HG03039 (cell line): ENCODE measurements at regions not wholly inside any gene's neighbourhood (a gene's known extent, or its start where the extent isn't known, plus 50 kb on each side); places are given as distances from the start of the nearest gene placed in this dataset.

ENCODE experiments used
- ATAC-seq: cut with Tn5 transposase; IDR thresholded peaks from one replicate; pipeline ENCODE4 v1.9.1; 2021; ENCODE audit warnings: mild to moderate bottlenecking, moderate library complexity; ENCODE audit not compliant: unreplicated experiment

DNA sequence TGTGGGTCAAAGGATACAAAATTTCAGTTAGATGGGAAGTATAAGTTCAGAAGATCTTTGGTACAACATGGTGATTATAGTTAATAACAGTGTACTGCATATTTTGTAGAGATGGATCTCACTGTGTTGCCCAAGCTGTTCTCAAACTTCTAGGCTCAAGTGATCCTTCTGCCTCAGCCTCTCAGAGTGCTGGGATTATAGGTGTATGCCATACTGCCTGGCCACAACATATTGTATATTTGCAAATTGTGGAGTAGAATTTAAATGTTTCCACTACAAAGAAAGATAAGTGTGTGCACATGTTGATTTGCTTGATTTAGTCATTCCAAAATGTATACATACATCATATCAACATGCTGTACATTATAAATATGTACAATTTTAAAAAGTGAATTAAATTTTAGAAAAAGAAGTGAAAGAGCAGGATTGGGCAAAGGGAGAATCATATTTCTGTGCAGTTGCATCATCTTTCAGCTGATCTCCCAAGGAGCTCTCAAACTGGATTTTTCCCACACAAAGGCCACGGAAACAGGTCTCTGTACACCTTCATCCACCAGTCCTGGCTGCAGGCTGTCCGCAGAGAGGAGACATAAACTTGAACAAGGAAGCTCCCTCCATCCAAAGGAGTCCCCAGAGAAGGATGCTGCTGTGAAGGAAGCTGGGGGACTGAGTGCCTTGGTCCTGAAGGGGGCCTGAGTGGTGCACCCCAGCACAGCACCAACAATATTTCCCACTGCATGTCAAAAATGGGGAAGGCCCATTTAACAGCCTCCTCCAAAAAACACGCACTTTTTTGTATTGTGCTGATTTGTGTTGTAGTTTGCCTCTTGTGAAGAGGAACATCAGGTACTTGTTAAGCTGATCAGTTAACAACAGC lies 217.1 kb upstream of the GHITM start:
- ATAC-seq: no peak

DNA sequence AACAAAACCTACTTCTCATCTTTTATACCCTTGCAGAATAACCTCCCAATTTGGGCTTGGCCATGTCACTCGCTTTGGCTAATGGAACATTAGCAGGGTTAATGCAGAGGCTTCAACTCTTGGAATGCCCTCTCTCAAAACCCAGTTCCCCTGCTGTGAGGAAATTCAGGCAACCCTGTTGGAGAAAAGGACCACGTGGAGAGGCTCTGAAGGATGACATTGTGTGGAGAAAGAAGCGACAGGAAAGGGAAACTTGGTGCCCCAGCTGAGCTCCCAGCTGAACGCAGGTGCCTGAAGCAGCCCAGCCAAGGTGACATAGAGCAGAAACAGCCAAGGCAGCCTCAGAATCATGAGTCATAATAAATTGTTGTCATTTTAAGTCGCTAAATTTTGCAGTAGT lies 214.2 kb upstream of the GHITM start:
- no peak for ATAC-seq

DNA sequence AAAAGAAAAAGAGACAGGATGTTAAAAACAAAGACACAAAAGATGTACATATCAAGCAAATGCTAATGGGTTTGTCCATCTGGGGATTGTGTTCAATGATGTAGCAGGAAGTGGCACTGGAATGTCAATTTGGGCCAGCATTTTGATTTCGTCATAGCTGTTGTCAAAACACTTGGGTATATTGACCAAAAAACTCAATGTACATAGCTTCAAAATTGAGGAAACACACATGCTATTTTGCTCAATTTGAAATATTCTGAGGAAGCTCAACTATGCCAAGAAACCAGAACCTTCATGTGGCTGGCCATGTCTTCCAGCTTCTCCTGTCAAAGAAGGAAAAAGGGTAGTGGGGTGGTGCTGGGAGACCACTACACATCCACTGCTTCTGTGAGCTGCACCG lies 212.7 kb upstream of the GHITM start:
- ATAC-seq: no peak

DNA sequence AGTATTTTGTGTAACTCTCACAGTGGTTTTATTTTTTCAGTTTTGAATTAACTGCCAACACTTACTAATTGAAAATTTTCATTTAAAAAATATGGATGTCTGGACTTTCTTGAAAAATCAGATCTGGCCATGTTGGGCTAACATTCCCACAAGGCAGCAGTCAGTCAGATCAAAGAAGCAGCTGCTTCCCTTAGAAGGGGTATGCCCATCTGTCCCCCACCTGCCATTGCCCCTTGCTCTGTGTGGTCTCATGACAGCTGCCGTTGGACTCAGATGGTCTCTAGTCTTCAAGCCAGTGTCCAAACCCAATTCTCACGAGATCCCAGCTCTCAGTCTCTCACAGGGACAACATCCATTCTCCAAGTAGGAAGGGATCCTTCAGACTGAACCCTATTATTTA lies 212.1 kb upstream of the GHITM start:
- ATAC-seq: no peak

DNA sequence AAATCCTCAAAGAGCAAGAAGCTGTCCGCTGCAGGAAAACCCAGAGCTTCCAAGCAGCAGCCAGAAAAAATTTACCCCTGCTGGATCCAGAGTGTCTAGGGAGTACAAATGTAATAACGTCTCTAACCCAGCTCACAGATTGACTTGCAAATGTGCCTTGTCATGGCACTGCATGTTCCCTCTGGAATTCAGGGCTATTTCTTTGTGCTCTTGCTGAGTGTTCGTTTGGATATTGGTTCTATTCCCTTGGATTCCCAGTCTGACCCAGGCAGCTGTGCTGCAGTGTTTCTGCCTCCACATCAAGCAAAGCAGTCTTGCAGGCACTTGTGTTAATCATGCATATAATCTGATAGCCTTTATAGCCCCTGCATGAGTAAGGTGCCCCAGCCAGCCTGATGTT lies 209.9 kb upstream of the GHITM start:
- no peak for ATAC-seq

DNA sequence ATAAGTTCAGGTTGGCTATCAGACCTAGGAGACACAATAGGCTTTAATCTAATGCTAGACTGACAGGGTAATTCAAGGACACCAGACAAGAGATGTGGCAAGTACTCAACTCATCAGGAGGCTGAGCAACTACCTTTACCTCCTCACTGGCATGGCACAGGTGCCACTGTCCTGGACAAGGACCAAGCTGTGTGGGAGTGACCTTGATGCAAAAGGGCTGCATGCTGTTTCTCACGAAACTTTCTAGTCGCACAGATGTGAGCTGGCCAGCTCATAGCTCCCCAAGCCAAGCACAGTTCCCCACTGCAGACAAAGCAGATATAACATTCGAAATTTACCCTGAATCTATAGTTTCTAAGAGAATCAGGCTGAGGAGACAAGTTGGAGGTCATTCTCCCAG lies 207.6 kb upstream of the GHITM start:
- no peak for ATAC-seq

DNA sequence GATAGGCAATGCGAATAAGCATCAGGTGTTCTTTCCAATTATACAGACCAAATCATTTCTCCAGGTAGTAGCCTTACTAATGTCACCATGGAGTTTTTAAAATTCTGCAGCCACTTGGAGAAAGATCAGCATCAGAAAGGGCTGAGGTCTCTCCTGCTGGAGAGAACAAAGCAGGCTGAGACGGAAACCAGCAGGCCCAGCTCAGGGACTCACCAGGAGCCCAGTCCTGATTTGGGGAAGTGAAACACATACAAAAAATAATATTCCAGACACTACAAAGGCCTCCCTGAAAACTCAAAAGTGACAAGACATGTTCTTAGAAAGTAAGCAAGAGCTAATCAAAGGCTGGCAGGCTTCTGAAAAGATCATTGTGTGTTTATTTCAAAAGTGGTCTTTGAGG lies 207.1 kb upstream of the GHITM start:
- no peak for ATAC-seq

DNA sequence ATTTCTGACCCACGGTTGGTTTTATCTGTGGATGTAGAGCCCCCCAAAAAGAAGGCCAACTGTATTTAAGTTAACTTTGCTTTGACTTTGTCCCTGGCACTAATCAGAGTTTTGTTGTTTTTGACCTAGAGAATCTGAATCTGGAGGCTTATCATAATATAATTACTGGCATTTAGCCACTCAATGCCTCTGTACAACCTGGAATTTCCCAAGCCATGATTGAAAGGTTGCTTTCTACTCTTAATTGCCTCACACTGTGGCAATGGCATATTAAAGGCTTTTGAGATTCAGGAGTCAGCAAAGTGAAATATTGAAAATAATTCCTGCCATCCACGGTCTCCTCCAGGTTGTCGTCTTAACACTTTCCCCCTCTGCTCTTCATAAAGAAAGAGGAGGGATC lies 205.2 kb upstream of the GHITM start:
- ATAC-seq: no peak

DNA sequence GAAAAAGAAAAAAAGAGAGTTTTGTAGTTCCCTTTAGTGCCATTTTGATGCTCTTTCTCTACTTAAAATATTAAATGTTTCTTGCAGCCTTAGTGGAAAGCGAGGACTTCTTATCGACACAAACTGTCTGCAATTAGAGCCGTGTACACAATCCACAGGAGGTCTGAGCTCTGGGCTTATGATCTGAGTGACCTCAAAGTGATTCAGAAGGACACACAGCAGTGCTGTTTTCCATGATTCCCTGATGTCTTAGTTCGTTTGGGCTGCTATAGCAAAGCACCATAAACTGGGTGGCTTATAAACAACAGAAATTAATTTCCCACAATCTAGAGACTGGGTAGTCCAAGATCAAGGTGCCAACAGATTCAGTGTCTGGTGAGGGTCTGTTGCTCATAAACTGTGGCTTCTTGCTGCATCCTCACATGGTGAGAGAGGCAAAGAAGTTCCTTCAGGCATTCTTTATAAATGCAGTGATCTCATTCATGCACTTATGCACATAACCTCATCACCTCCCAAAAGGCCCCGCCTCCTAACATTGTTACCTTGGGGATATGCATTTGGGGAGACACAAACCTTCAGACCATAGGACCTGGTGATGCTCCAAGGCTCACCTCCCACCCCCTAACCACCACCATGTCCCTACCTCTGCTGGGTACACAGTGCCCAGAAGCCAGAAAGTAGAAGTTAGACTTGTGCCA lies 204.5 kb upstream of the GHITM start:
- ATAC-seq: no peak

DNA sequence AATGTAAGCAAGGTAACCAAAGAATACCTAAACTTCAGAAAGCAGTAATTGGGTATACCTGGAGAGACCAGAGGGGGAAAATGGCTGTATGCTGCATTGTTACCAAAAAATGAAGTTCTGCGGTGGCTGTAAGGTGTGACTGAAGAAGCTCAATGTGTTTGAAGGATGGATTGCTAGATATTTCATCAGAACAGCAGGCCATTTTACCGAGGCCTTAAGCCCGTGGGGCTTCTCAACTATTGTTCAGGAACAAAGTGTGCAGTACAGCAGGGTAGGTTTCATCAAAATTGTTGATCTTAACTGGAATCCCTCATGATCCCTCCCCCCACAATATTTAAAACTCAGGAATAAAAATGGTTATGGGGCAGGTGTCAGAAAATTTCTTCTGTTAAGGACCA lies 204.0 kb upstream of the GHITM start:
- no peak for ATAC-seq

DNA sequence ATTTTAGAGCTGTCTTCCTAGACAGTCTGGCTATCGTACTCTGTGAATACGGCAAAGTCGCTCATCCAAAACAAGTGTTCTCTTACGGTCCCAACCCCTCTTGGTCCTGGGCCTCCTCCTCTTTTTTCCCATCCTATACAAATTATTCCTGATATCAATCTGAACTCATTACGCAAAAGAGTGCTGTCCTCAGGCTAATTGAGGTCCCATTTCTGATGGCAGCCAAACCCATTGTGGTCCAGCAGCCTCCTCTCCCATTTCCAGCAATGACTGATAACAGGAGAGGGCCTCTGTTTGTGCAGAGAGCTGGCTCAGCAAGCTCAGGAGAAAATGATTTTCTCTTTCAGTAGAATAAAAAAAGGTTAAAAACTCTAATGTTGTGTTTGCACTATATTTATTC lies 203.4 kb upstream of the GHITM start:
- ATAC-seq: no peak

DNA sequence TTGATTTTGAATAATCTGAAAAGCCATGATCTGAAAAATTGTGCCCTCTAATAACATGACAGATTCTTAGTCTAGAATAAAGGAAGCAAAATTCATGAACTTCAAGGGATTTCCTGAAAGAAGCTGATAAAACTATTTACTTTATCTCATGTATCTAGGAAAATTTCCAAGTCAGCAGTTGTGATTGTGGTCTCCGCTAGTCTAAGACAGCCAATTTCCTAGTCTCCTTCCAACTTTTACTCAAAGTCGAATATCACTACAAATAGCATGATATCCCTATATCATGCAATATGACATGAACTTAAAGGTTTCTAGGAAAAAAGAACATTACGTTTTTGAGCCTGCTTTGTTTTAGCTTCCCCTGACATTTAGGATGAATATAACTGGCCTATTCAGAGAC lies 202.1 kb upstream of the GHITM start:
- no peak for ATAC-seq

DNA sequence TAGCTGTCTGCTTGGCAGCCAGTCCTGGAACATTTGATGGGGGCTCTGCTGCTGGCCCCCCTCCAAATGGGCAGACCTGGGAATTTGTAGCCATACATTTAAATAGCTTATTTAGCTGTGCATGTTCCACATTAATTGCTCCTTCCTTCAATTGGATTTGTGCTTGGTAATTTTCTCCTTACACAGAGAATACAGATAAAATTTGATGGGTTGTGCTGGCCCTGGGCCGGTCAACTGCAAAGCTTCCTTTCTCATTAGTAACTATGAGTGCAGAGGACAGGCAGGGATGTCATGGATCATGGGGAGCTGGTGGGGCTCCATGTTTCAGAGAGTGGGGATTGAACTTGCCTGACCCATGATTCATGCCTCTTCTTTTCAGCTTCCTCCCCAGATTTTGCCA lies 201.5 kb upstream of the GHITM start:
- no peak for ATAC-seq

DNA sequence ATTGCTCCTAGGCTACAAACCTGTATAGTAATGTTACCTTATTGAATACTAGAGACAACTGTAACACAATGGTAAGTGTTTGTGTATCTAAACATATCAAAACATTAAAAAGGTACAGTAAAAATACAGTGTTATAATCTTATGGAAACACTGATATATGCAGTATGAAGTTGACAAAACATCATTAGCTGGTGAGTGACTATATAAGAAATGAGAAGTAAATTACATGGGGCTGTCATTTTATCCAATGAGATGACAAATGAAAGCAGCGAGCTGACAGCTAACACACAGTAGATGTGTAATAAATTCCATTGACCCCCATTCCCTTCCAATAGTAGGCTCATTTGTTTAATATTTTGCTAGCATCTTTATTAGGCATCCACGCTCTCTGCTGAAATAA lies 198.1 kb upstream of the GHITM start:
- ATAC-seq: no peak

DNA sequence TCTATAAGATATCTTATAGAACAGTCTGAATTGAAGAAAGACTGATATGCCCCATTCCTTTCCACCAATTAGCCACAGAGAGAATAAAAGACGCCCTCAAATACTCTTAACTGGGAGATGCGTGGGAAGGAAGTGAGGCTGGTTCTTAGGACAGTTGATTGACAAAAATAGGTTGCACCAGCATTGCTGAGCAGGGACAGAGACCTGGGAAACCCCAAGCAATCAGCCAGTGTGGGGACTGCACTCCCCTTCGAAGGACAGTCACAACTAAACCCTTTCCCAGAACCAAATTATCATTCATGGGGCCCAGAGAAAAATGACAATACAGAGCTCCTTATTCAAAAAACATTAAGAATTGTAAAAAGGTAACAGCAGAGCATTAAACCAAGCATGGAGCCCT lies 196.9 kb upstream of the GHITM start:
- no peak for ATAC-seq

DNA sequence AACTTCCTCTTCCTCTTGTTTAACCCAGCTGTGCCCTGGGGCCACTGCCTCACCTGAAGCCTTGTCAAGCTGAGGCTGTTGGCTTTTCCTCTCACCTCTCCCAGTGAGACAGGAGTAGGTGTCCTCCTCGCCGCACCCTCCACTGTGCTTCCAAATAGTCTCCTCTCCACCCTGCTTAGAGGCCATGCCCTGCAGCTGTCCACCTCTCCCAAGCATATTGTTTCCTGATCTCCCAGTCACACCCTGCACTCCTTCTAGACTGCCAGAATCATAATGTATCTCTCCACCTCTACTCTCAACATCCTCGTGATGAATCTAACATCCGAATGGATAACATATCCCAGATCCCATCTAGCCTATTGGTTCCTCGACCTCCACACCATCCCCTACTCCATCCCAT lies 196.3 kb upstream of the GHITM start:
- ATAC-seq: no peak

DNA sequence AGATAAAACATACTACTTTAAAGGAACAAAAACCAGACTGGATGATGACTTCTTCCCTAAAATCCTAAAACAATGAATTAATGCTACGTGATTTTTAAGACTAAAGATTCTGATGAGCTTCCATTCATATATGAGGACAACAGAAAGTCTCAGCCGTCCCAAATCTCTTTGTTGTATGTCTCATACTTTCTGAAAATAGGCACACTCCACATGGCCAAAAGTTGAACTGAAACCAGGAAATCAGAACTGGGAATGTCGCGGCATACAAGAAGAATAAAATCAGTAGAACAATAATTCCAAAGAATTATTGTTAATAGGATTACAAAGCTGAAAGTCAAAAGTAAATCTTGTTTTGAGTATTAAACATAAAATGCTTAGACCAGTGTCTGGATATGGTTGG lies 195.4 kb upstream of the GHITM start:
- ATAC-seq: no peak

DNA sequence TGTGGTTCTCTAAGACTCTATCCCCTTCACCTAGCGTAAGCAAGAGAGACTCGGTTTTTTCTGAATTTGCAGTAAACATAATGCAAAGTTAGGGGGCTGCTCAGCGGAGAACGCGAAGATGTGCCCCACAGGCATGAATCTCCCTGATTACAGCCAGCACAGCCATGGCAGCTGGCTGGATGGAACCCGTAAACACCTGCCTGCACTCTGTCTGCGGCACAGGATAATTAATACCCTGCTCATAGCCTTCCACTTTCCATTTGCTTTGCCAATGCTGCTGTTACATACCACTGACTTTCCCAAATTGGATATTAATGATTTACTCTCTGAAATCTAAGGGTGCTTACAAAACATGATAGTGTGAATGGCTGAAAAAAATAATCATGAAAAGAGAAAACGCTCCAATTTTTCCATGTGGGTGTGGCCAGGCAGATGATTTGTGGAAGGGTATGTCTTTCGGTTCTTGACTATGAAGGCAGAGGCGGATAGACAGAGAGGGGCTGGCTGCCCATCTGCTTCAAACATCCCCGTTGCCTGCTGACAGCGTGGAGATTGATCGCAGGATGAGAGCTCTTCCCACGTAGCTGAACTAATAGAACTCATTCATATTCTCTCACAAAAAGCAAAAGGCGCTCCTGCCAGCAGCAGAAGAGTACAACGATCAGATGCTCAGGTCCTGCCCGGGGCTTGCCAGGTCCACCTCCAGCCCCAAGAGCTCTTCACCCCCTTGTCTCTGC lies 193.2 kb upstream of the GHITM start:
- ATAC-seq: no peak

DNA sequence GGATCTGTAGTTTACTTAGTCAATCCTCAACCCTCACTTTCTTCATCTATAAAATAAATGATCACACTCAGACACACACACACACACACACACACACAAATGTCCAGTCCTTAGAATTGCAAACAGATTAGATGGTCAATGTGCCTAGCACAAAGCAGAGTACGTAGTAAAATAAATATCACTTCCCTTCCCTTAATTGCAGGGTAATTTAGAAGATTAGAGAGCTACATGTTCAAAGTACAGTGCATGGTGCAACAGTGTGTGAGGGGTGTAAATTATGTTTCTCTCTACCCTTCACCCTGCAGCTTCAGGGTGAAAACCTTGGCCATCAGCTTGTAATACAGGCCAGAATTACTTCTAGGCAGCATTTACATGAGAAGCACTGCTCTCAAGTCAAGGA lies 187.0 kb upstream of the GHITM start:
- no peak for ATAC-seq

DNA sequence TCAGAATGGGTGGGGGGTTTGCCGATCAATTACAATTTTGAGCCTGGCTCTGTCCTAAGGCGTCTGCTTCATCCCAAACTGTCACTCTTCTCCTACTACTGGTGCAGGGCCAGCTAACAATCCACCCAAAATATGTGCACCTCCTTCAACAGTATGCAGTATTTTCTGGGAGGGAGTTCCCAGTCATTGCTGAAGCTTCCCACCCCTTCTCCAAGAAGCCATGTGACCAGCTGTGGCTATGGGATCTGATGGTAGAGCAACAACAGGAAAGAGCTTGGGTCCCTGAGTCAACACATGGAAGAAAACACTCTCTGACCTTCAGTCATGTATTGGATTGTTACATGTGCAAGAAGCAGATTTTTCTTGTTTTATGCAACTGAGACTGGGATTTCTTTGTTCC lies 185.7 kb upstream of the GHITM start:
- no peak for ATAC-seq

DNA sequence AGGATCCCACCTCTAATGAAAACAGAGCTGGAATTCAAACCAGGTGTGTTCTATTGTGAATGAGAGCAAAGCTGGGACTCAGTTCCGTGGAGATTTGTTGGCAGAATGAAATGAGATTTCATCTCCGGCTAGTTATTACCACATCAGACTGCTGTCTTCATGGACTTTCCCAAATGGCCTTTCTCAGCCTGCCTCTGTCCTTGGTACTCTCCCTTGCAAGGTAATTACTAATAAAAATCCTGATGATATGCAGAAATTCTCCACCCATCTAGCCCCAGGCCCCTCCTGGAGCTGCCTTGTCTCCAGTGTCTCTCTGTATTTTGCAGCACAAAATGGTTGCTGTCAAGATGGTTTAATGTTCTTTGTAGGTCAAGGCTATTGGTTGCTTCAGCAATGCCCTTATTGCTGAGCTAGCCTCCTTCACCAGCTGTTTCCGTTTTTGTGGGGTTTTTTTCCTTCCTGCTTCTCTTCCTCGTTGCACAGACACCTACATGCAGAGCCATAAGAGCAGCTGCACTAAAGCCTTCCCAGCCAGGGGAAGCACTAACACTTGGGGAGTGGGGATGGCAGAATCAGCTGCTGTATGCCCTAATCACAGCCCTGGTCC lies 185.0 kb upstream of the GHITM start:
- ATAC-seq: no peak

DNA sequence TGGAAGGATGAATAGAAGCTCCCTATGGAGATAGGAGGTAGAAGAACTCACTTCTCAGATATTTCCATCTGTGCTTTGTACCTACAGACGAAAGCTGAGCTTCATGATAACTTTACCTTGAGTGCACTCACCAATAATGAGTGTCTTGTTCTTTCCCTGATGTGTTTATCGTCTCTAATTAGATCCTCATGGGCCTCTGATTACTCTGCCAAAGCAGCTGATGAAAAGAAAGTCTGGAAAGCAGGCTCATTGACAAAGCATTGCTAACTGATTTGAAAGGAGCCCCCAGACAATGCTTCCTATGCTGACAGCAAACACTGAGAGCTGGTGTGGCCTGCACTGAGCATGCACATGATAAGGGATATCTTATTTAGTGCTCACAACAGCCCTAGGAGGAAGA lies 183.9 kb upstream of the GHITM start:
- ATAC-seq: no peak
